ENCODE measurements at regions not wholly inside any gene's neighbourhood (a gene's known extent, or its start where the extent isn't known, plus 50 kb on each side); places are given as distances from the start of the nearest gene placed in this dataset.

GRCh38 chr3:78022232-78022631, 982.3 kb downstream of the ROBO2 start:
- DNase-seq (ENCODE audit: extremely low read depth, insufficient read length), result no peak
- no peaks in the 10 kb centered on the region for H3K36me3 ChIP-seq (ENCODE audit: control insufficient read depth, insufficient read depth, low read length)
- TF ChIP-seq CTCF (IDR thresholded peaks at IDR 0.05; ENCODE audit: insufficient read depth, low read length, poor library complexity, severe bottlenecking), result no peak
- no peak overlapping the region for H3K4me3 ChIP-seq (replicated peaks; ENCODE audit: low read depth, low read length)
- H3K27me3 ChIP-seq (replicated peaks; ENCODE audit: control insufficient read depth, insufficient read depth, low read length), result no peaks in the 10 kb centered on the region

- no peak for TF ChIP-seq CTCF (IDR thresholded peaks at IDR 0.05; ENCODE audit: insufficient read depth, low read length, poor library complexity, severe bottlenecking)
- Histone ChIP-seq H3K36me3 (ENCODE audit: control insufficient read depth, insufficient read depth, low read length) (no peaks in the 10 kb centered on the region), H3K27me3 (replicated peaks; ENCODE audit: control insufficient read depth, insufficient read depth, low read length) (no peaks in the 10 kb centered on the region), H3K4me3 (replicated peaks; ENCODE audit: low read depth, low read length) (no peak overlapping the region)
- no peak for DNase-seq (ENCODE audit: extremely low read depth, insufficient read length)
Measured at GRCh38 chr3:78023257-78023656, 983.4 kb downstream of the ROBO2 start.

- no peak for TF ChIP-seq CTCF (IDR thresholded peaks at IDR 0.05; ENCODE audit: insufficient read depth, low read length, poor library complexity, severe bottlenecking)
- Histone ChIP-seq H3K36me3 (ENCODE audit: control insufficient read depth, insufficient read depth, low read length) (no peaks in the 10 kb centered on the region), H3K27me3 (replicated peaks; ENCODE audit: control insufficient read depth, insufficient read depth, low read length) (no peaks in the 10 kb centered on the region), H3K4me3 (replicated peaks; ENCODE audit: low read depth, low read length) (no peak overlapping the region)
- no peak for DNase-seq (ENCODE audit: extremely low read depth, insufficient read length)
Measured at GRCh38 chr3:78025916-78026315, 986.0 kb downstream of the ROBO2 start.

- Histone ChIP-seq H3K27me3 (replicated peaks; ENCODE audit: control insufficient read depth, insufficient read depth, low read length) (no peaks in the 10 kb centered on the region), H3K4me3 (replicated peaks; ENCODE audit: low read depth, low read length) (no peak overlapping the region), H3K36me3 (ENCODE audit: control insufficient read depth, insufficient read depth, low read length) (no peaks in the 10 kb centered on the region)
- DNase-seq (ENCODE audit: extremely low read depth, insufficient read length), result no peak
- TF ChIP-seq CTCF (IDR thresholded peaks at IDR 0.05; ENCODE audit: insufficient read depth, low read length, poor library complexity, severe bottlenecking), result no peak
Measured at GRCh38 chr3:78026318-78026828, 986.5 kb downstream of the ROBO2 start.

GRCh38 chr3:78029775-78030174, 989.9 kb downstream of the ROBO2 start:
- no peaks in the 10 kb centered on the region for H3K27me3 ChIP-seq (replicated peaks; ENCODE audit: control insufficient read depth, insufficient read depth, low read length)
- no peak for TF ChIP-seq CTCF (IDR thresholded peaks at IDR 0.05; ENCODE audit: insufficient read depth, low read length, poor library complexity, severe bottlenecking)
- no peak for DNase-seq (ENCODE audit: extremely low read depth, insufficient read length)
- H3K4me3 ChIP-seq (replicated peaks; ENCODE audit: low read depth, low read length), result no peak overlapping the region
- no peaks in the 10 kb centered on the region for H3K36me3 ChIP-seq (ENCODE audit: control insufficient read depth, insufficient read depth, low read length)

GRCh38 chr3:78035131-78035641, 995.3 kb downstream of the ROBO2 start:
- TF ChIP-seq CTCF (IDR thresholded peaks at IDR 0.05; ENCODE audit: insufficient read depth, low read length, poor library complexity, severe bottlenecking), result no peak
- H3K4me3 ChIP-seq (replicated peaks; ENCODE audit: low read depth, low read length), result no peak overlapping the region
- no peaks in the 10 kb centered on the region for H3K36me3 ChIP-seq (ENCODE audit: control insufficient read depth, insufficient read depth, low read length)
- no peak for DNase-seq (ENCODE audit: extremely low read depth, insufficient read length)
- H3K27me3 ChIP-seq (replicated peaks; ENCODE audit: control insufficient read depth, insufficient read depth, low read length), result no peaks in the 10 kb centered on the region

Measured in GM06990 (cell line).